GM12865 (cell line): ENCODE measurements at regions not wholly inside any gene's neighbourhood (a gene's known extent, or its start where the extent isn't known, plus 50 kb on each side); places are given as distances from the start of the nearest gene placed in this dataset.

Source experiments
- DNase-seq: peaks from one replicate; pipeline ENCODE4 v3.0.0; 2010; ENCODE audit warnings: low read depth
- H3K4me3 ChIP-seq: 2 replicates; pipeline ENCODE4 v1.5.1; 2011; ENCODE audit warnings: mild to moderate bottlenecking, low read depth, low read length, control low read depth
- CTCF ChIP-seq: IDR thresholded peaks from 2 replicates; pipeline ENCODE4 v1.5.1; 2011; ENCODE audit warnings: low read length, control low read depth, low read depth, inconsistent platforms; ENCODE audit not compliant: insufficient read depth; ENCODE audit errors: missing control alignments

- no peak for DNase-seq
- no peak for TF ChIP-seq CTCF
- no peak overlapping the region for H3K4me3 ChIP-seq
Observed at GRCh38 chr12:75868501-75868900, 163.1 kb downstream of the PHLDA1 start.

GRCh38 chr12:75865315-75865714 lies 166.3 kb downstream of the PHLDA1 start:
- DNase-seq: no peak
- TF ChIP-seq CTCF: no peak

GRCh38 chr12:75864161-75864560 lies 167.4 kb downstream of the PHLDA1 start:
- TF ChIP-seq CTCF: no peak
- no peak overlapping the region for H3K4me3 ChIP-seq
- no peak for DNase-seq

More at GRCh38 chr12:75865315-75865714, 166.3 kb downstream of the PHLDA1 start:
- H3K4me3 ChIP-seq: no peak overlapping the region

GRCh38 chr12:75863533-75863932 lies 168.0 kb downstream of the PHLDA1 start:
- no peak for TF ChIP-seq CTCF
- DNase-seq: no peak

GRCh38 chr12:75862692-75863471 lies 168.7 kb downstream of the PHLDA1 start:
- DNase-seq: no peak
- no peak for TF ChIP-seq CTCF
- no peak overlapping the region for H3K4me3 ChIP-seq

More at GRCh38 chr12:75863533-75863932, 168.0 kb downstream of the PHLDA1 start:
- no peak overlapping the region for H3K4me3 ChIP-seq

- no peak overlapping the region for H3K4me3 ChIP-seq
- DNase-seq: no peak
- TF ChIP-seq CTCF: no peak
Observed at GRCh38 chr12:75859868-75860267, 171.7 kb downstream of the PHLDA1 start.

GRCh38 chr12:75856235-75856634 lies 175.3 kb downstream of the PHLDA1 start:
- H3K4me3 ChIP-seq: no peak overlapping the region
- DNase-seq: no peak
- no peak for TF ChIP-seq CTCF
